Keratinocyte (primary cell): ENCODE measurements at regions not wholly inside any gene's neighbourhood (a gene's known extent, or its start where the extent isn't known, plus 50 kb on each side); places are given as distances from the start of the nearest gene placed in this dataset.

Experiments used
- DNase-seq: peaks from one replicate; pipeline ENCODE4 v3.0.0-alpha.2; 2011; ENCODE audit warnings: low read depth, missing footprints, low spot score
- FAIRE-seq: peaks from 2 replicates; lab custom pipeline; 2011; peaks lifted over from hg19 to GRCh38; lab: Jason Lieb, UNC
- H2AFZ ChIP-seq: 2 replicates; pipeline ENCODE4 v1.6.0; 2012; ENCODE audit warnings: low read length, control low read depth, inconsistent platforms; ENCODE audit not compliant: control insufficient read depth
- H3K27ac ChIP-seq: 2 replicates; pipeline ENCODE4 v1.5.1; 2011; ENCODE audit warnings: low read length; ENCODE audit not compliant: control insufficient read depth, insufficient read depth
- H3K27me3 ChIP-seq: 3 replicates; pipeline ENCODE4 v1.6.0; 2011; ENCODE audit warnings: low read length; ENCODE audit not compliant: control insufficient read depth, insufficient read depth; ENCODE audit errors: extremely low read depth
- H3K36me3 ChIP-seq, 2 experiments: 2 replicates in 1 of 2; 3 replicates in 1 of 2; pipeline ENCODE4 v1.5.1; 2011; ENCODE audit warnings: low read length in 2 of 2, mild to moderate bottlenecking in 1 of 2; ENCODE audit not compliant: control insufficient read depth in 2 of 2, insufficient read depth in 2 of 2; ENCODE audit errors: extremely low read depth in 1 of 2
- H3K4me1 ChIP-seq: 3 replicates; pipeline ENCODE4 v1.5.1; 2011; ENCODE audit warnings: low read length; ENCODE audit not compliant: control insufficient read depth, insufficient read depth; ENCODE audit errors: extremely low read depth
- H3K4me2 ChIP-seq: 3 replicates; pipeline ENCODE4 v1.6.0; 2011; ENCODE audit warnings: low read depth, low read length; ENCODE audit not compliant: control insufficient read depth, insufficient read depth; ENCODE audit errors: extremely low read depth
- H3K4me3 ChIP-seq, 3 experiments: fragments of 200-600 bp in 1 of 3; sonication (generic) in 1 of 3; 2 replicates in 2 of 3; 3 replicates in 1 of 3; pipeline ENCODE4 v1.5.1; 2011 to 2016; ENCODE audit warnings: low read length in 3 of 3, mild to moderate bottlenecking in 3 of 3, control low read depth in 2 of 3, inconsistent platforms in 1 of 3, low read depth in 1 of 3, mixed read lengths in 1 of 3, mixed run types in 1 of 3, moderate library complexity in 1 of 3; ENCODE audit not compliant: control insufficient read depth in 2 of 3, insufficient read depth in 2 of 3; ENCODE audit errors: extremely low read depth in 1 of 3
- H3K79me2 ChIP-seq: 2 replicates; pipeline ENCODE4 v1.6.0; 2012; ENCODE audit warnings: low read length; ENCODE audit not compliant: control insufficient read depth, insufficient read depth
- H3K9ac ChIP-seq: 3 replicates; pipeline ENCODE4 v1.6.0; 2011; ENCODE audit warnings: low read length; ENCODE audit not compliant: control insufficient read depth, insufficient read depth; ENCODE audit errors: extremely low read depth
- H3K9me1 ChIP-seq: 3 replicates; pipeline ENCODE4 v1.6.0; 2011; ENCODE audit warnings: low read length; ENCODE audit not compliant: control insufficient read depth, insufficient read depth; ENCODE audit errors: extremely low read depth
- H3K9me3 ChIP-seq: 2 replicates; pipeline ENCODE4 v1.5.1; 2012; ENCODE audit warnings: low read depth, low read length; ENCODE audit not compliant: control insufficient read depth
- H4K20me1 ChIP-seq: 3 replicates; pipeline ENCODE4 v1.6.0; 2011; ENCODE audit warnings: low read length; ENCODE audit not compliant: control insufficient read depth, insufficient read depth; ENCODE audit errors: extremely low read depth
- EZH2 ChIP-seq: IDR thresholded peaks from one replicate; pipeline ENCODE4 v1.6.1; 2012; ENCODE audit warnings: inconsistent platforms, mild to moderate bottlenecking, low read length, moderate library complexity
- dilution Hi-C: fragments of 300-500 bp; cut with MboI; formaldehyde crosslinking; loops from one replicate; pipeline ENCODE4 v1.7.0; 2020; ENCODE audit warnings: low sequenced_read_pairs; ENCODE audit not compliant: extremely low pct_ligation_motif_present
- TF ChIP-seq, protein P1 (sequence below), 3 experiments: IDR thresholded peaks in 1 of 3; conservative IDR thresholded peaks in 1 of 3; optimal IDR thresholded peaks in 1 of 3; 2 replicates in 2 of 3; 3 replicates in 1 of 3; pipeline versions ENCODE3 to v1.5.1; 2011; ENCODE audit warnings: low read length in 3 of 3, mild to moderate bottlenecking in 3 of 3, moderate library complexity in 2 of 3, control low read depth in 1 of 3, inconsistent platforms in 1 of 3; ENCODE audit not compliant: insufficient read depth in 2 of 3; ENCODE audit errors: extremely low read depth in 1 of 3

DNA sequence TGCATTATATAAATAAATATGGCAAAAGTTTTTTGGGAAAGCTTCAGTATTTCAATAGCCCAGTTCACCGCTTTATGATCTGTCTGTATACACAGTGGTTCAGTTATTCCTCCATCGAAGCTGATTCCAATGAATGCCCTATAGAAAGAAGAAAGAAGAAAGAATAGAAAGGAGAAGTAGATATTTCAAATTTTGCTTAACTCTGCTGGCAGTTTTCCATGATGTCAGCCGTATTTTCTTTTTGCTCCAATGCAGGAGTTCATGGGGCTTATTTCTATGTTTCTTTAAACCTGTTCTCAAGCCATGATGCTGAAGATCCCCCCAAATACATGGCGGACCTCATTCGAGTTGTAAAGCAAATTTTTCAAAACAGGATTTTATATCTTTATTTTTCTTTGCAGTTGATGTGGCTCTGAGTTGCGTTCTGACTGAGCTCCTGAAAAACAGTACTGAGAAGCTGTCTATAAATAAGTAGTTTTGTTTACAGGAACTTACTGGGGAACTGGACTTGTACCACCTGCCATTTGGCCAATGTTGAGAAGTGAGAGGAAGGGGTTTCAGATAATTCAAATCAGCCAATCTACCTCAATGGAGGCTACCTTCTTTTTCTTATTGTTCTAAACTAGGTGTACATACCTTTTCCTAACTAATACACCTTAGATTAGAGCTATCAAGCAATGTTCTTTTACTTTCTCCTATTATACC lies 418.5 kb upstream of the MEF2C start:
- Histone ChIP-seq H3K27ac (no peak overlapping the region), H3K9ac (no peak overlapping the region), H3K9me1 (no peaks in the 10 kb centered on the region), H3K27me3 (no peaks in the 10 kb centered on the region), H3K36me3 (no peaks in the 10 kb centered on the region), H3K9me3 (no peaks in the 10 kb centered on the region), H3K4me3 (no peak overlapping the region), H2AFZ (no peak overlapping the region), H3K79me2 (no peaks in the 10 kb centered on the region), H3K4me1 (no peaks in the 10 kb centered on the region), H4K20me1 (no peaks in the 10 kb centered on the region), H3K4me2 (no peak overlapping the region)
- dilution Hi-C loops = no loop called here
- DNase-seq (no peak), FAIRE-seq (no peak)
- no peak for TF ChIP-seq EZH2
- TF ChIP-seq, protein P1, sequence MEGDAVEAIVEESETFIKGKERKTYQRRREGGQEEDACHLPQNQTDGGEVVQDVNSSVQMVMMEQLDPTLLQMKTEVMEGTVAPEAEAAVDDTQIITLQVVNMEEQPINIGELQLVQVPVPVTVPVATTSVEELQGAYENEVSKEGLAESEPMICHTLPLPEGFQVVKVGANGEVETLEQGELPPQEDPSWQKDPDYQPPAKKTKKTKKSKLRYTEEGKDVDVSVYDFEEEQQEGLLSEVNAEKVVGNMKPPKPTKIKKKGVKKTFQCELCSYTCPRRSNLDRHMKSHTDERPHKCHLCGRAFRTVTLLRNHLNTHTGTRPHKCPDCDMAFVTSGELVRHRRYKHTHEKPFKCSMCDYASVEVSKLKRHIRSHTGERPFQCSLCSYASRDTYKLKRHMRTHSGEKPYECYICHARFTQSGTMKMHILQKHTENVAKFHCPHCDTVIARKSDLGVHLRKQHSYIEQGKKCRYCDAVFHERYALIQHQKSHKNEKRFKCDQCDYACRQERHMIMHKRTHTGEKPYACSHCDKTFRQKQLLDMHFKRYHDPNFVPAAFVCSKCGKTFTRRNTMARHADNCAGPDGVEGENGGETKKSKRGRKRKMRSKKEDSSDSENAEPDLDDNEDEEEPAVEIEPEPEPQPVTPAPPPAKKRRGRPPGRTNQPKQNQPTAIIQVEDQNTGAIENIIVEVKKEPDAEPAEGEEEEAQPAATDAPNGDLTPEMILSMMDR (optimal IDR thresholded peaks at IDR 0.05 in 1 of 3, IDR thresholded peaks at IDR 0.05 in 1 of 3, conservative IDR thresholded peaks at IDR 0.05 in 1 of 3; ENCODE audit: extremely low read depth in 1 of 3, insufficient read depth in 2 of 3, low read length in 3 of 3) = no peak

DNA sequence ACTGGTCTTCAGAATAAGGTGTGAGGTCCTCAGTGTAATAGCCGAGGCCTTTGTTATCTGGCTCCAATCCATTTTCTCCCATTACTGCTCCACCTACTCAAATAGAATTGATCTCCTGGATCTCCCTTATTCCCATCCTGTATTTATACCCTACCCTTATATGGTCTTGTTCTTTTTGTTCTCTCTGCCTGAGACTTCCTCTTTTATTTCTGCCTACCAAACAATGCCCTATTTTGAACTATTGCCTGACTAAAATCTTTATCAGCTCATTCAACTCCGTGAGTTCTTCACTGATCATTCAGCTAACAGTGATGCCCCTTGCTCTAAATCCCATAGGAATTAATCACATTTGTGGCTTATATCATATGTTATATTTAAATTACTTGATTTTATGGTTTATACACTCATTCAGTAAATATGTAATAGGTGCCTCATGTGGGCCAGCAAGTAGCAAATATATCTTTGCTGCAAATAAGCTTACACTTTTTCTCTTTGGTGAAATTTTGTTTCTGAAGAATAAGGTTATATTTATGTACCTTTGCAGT lies 417.5 kb upstream of the MEF2C start:
- DNase-seq = no peak
- Histone ChIP-seq H3K27me3 (no peaks in the 10 kb centered on the region), H2AFZ (no peak overlapping the region), H4K20me1 (no peaks in the 10 kb centered on the region), H3K9ac (no peak overlapping the region), H3K4me2 (no peak overlapping the region), H3K4me3 (no peak overlapping the region), H3K9me1 (no peaks in the 10 kb centered on the region), H3K79me2 (no peaks in the 10 kb centered on the region), H3K9me3 (no peaks in the 10 kb centered on the region), H3K27ac (no peak overlapping the region), H3K4me1 (no peaks in the 10 kb centered on the region), H3K36me3 (no peaks in the 10 kb centered on the region)
- no peak for TF ChIP-seq EZH2
- TF ChIP-seq, protein P1 (optimal IDR thresholded peaks at IDR 0.05 in 1 of 3, IDR thresholded peaks at IDR 0.05 in 1 of 3, conservative IDR thresholded peaks at IDR 0.05 in 1 of 3; ENCODE audit: extremely low read depth in 1 of 3, insufficient read depth in 2 of 3, low read length in 3 of 3) = no peak
- FAIRE-seq = no peak
- dilution Hi-C loops = no loop called here
